ENCODE measurements at regions not wholly inside any gene's neighbourhood (a gene's known extent, or its start where the extent isn't known, plus 50 kb on each side); places are given as distances from the start of the nearest gene placed in this dataset.
"Not testable (repeated sequence)": the region's sequence is repeated elsewhere in the genome, so short reads cannot be mapped to it uniquely, and the experiment has no call there.

- 25 to 26% (median 25%) methylated on average over 14 to 15 of the region's 15 CpGs for WGBS, 3 donors
- intact Hi-C loops (cut with DNase I) = no loop called here
- Histone ChIP-seq H3K36me3 (no peaks in the 10 kb centered on the region), H3K9me3 (peaks cover 0 to 3% of the 10 kb centered on the region in 2 donors), H3K27ac (no peak overlapping the region), H3K4me1 (ENCODE audit: insufficient read depth) (no peaks in the 10 kb centered on the region), H3K4me3 (no peak overlapping the region), H3K27me3 (no peaks in the 10 kb centered on the region)
- no peak for DNase-seq
- TF ChIP-seq EP300 (IDR thresholded peaks at IDR 0.05) = no peak
- TF ChIP-seq POLR2A (IDR thresholded peaks at IDR 0.05) = no peak
- TF ChIP-seq CTCF (IDR thresholded peaks at IDR 0.05) = no peak
These were observed 350.3 kb downstream of the SHANK2 start for GRCh38 chr11:70901951-70902521.

- H3K9me3 ChIP-seq; H3K27me3 ChIP-seq; DNase-seq; H3K4me1 ChIP-seq (ENCODE audit: insufficient read depth); H3K27ac ChIP-seq; H3K36me3 ChIP-seq; H3K4me3 ChIP-seq; intact Hi-C loops (cut with DNase I): not testable (repeated sequence)
- 89 to 96% (median 92%) methylated on average over 8 of the region's 8 CpGs for WGBS, 3 donors
These were observed 349.1 kb downstream of the SHANK2 start for GRCh38 chr11:70903229-70903628.

GRCh38 chr11:70906101-70906500 is 346.3 kb downstream of the SHANK2 start:
- intact Hi-C loops (cut with DNase I) = no loop called here
- no peaks in the 10 kb centered on the region for H3K36me3 ChIP-seq
- no peaks in the 10 kb centered on the region for H3K4me1 ChIP-seq (ENCODE audit: insufficient read depth)
- H3K27me3 ChIP-seq = no peaks in the 10 kb centered on the region
- H3K27ac ChIP-seq = no peak overlapping the region
- DNase-seq = no peak
- peaks cover 0 to 3% of the 10 kb centered on the region in 2 donors for H3K9me3 ChIP-seq
- no peak overlapping the region for H3K4me3 ChIP-seq
- WGBS, 3 donors = 93 to 97% (median 97%) methylated on average over 12 of the region's 12 CpGs
- no peak for TF ChIP-seq EP300 (IDR thresholded peaks at IDR 0.05)
- no peak for TF ChIP-seq POLR2A (IDR thresholded peaks at IDR 0.05)
- no peak for TF ChIP-seq CTCF (IDR thresholded peaks at IDR 0.05)

GRCh38 chr11:70908223-70908622 is 344.2 kb downstream of the SHANK2 start:
- Histone ChIP-seq H3K27ac (no peak overlapping the region), H3K27me3 (no peaks in the 10 kb centered on the region), H3K9me3 (peaks cover 0 to 3% of the 10 kb centered on the region in 2 donors), H3K4me1 (ENCODE audit: insufficient read depth) (no peaks in the 10 kb centered on the region), H3K4me3 (no peak overlapping the region), H3K36me3 (no peaks in the 10 kb centered on the region)
- DNase-seq = no peak
- intact Hi-C loops (cut with DNase I) = no loop called here
- TF ChIP-seq EP300 (IDR thresholded peaks at IDR 0.05) (no peak), POLR2A (IDR thresholded peaks at IDR 0.05) (no peak), CTCF (IDR thresholded peaks at IDR 0.05) (no peak)
- 71 to 75% (median 72%) methylated on average over 9 of the region's 9 CpGs for WGBS, 3 donors

GRCh38 chr11:70910835-70911234 is 341.5 kb downstream of the SHANK2 start:
- DNase-seq = no peak
- no peak overlapping the region for H3K27ac ChIP-seq
- H3K27me3 ChIP-seq = no peaks in the 10 kb centered on the region
- TF ChIP-seq CTCF (IDR thresholded peaks at IDR 0.05) (no peak), POLR2A (IDR thresholded peaks at IDR 0.05) (no peak), EP300 (IDR thresholded peaks at IDR 0.05) (no peak)
- H3K36me3 ChIP-seq = no peaks in the 10 kb centered on the region
- WGBS, 3 donors = 81 to 86% (median 85%) methylated on average over 7 of the region's 7 CpGs
- no peaks in the 10 kb centered on the region for H3K4me1 ChIP-seq (ENCODE audit: insufficient read depth)
- intact Hi-C loops (cut with DNase I) = no loop called here
- no peaks in the 10 kb centered on the region for H3K9me3 ChIP-seq
- no peak overlapping the region for H3K4me3 ChIP-seq

Data from ovary (tissue), 7 donors.